ENCODE measurements at regions not wholly inside any gene's neighbourhood (a gene's known extent, or its start where the extent isn't known, plus 50 kb on each side); places are given as distances from the start of the nearest gene placed in this dataset.

GRCh38 chr10:31197886-31198285 is 121.1 kb upstream of the ZEB1 start:
- no peaks in the 10 kb centered on the region for H3K9me3 ChIP-seq (ENCODE audit: control insufficient read depth, insufficient read depth, low read length)
- intact Hi-C loops (cut with micrococcal nuclease): no loop called here

GRCh38 chr10:31204090-31204489 is 114.9 kb upstream of the ZEB1 start:
- WGBS (ENCODE audit: insufficient coverage): 98% methylated on average over 4 of the region's 4 CpGs

More at GRCh38 chr10:31197886-31198285, 121.1 kb upstream of the ZEB1 start:
- Mint-ChIP-seq H3K27me3 (ENCODE audit: low read depth in 2 of 2) (no peaks in the 10 kb centered on the region), H3K27ac (no peak overlapping the region), H3K4me1 (no peaks in the 10 kb centered on the region), H3K9me3 (no peaks in the 10 kb centered on the region), H3K36me3 (no peaks in the 10 kb centered on the region), H3K4me3 (no peak overlapping the region)
- ATAC-seq (no peak), DNase-seq (no peak)
- no peaks in the 10 kb centered on the region for H3K4me1 ChIP-seq (ENCODE audit: control insufficient read depth, insufficient read depth, low read length)
- no peaks in the 10 kb centered on the region for H3K36me3 ChIP-seq (ENCODE audit: control insufficient read depth, insufficient read depth, low read length)
- 91% methylated on average over 5 of the region's 5 CpGs for WGBS (ENCODE audit: insufficient coverage)
- no peaks in the 10 kb centered on the region for H3K27me3 ChIP-seq (ENCODE audit: control insufficient read depth, insufficient read depth, low read length)
- no peak for TF ChIP-seq CTCF (IDR thresholded peaks at IDR 0.05)
- no peak overlapping the region for H3K27ac ChIP-seq (ENCODE audit: low read length)
- H3K4me3 ChIP-seq (ENCODE audit: low read length): no peak overlapping the region

GRCh38 chr10:31207636-31208035 is 111.4 kb upstream of the ZEB1 start:
- intact Hi-C loops (cut with micrococcal nuclease): no loop called here
- 100% methylated on average over 1 of the region's 4 CpGs for WGBS (ENCODE audit: insufficient coverage)
- Histone ChIP-seq H3K4me3 (ENCODE audit: low read length) (no peak overlapping the region), H3K36me3 (ENCODE audit: control insufficient read depth, insufficient read depth, low read length) (no peaks in the 10 kb centered on the region), H3K4me1 (ENCODE audit: control insufficient read depth, insufficient read depth, low read length) (no peaks in the 10 kb centered on the region), H3K9me3 (ENCODE audit: control insufficient read depth, insufficient read depth, low read length) (no peaks in the 10 kb centered on the region), H3K27me3 (ENCODE audit: control insufficient read depth, insufficient read depth, low read length) (no peaks in the 10 kb centered on the region), H3K27ac (ENCODE audit: low read length) (no peak overlapping the region)
- TF ChIP-seq CTCF (IDR thresholded peaks at IDR 0.05): no peak
- Mint-ChIP-seq H3K4me1 (no peaks in the 10 kb centered on the region), H3K27ac (no peak overlapping the region), H3K36me3 (no peaks in the 10 kb centered on the region), H3K9me3 (no peaks in the 10 kb centered on the region), H3K4me3 (no peak overlapping the region), H3K27me3 (ENCODE audit: low read depth in 2 of 2) (no peaks in the 10 kb centered on the region)
- ATAC-seq: no peak
- no peak for DNase-seq

More at GRCh38 chr10:31204090-31204489, 114.9 kb upstream of the ZEB1 start:
- intact Hi-C loops (cut with micrococcal nuclease): no loop called here
- Histone ChIP-seq H3K27me3 (ENCODE audit: control insufficient read depth, insufficient read depth, low read length) (no peaks in the 10 kb centered on the region), H3K27ac (ENCODE audit: low read length) (no peak overlapping the region), H3K36me3 (ENCODE audit: control insufficient read depth, insufficient read depth, low read length) (no peaks in the 10 kb centered on the region), H3K4me3 (ENCODE audit: low read length) (no peak overlapping the region), H3K4me1 (ENCODE audit: control insufficient read depth, insufficient read depth, low read length) (no peaks in the 10 kb centered on the region), H3K9me3 (ENCODE audit: control insufficient read depth, insufficient read depth, low read length) (no peaks in the 10 kb centered on the region)
- Mint-ChIP-seq H3K4me3 (no peak overlapping the region), H3K9me3 (no peaks in the 10 kb centered on the region), H3K27me3 (ENCODE audit: low read depth in 2 of 2) (no peaks in the 10 kb centered on the region), H3K27ac (no peak overlapping the region), H3K36me3 (no peaks in the 10 kb centered on the region), H3K4me1 (no peaks in the 10 kb centered on the region)
- ATAC-seq: no peak
- DNase-seq: no peak
- TF ChIP-seq CTCF (IDR thresholded peaks at IDR 0.05): no peak

GRCh38 chr10:31209478-31209877 is 109.5 kb upstream of the ZEB1 start:
- Mint-ChIP-seq H3K4me1 (no peaks in the 10 kb centered on the region), H3K9me3 (no peaks in the 10 kb centered on the region), H3K27ac (no peak overlapping the region), H3K36me3 (no peaks in the 10 kb centered on the region), H3K4me3 (no peak overlapping the region), H3K27me3 (ENCODE audit: low read depth in 2 of 2) (no peaks in the 10 kb centered on the region)
- whole genome bisulfite sequencing (ENCODE audit: insufficient coverage): 71% methylated on average over 4 of the region's 7 CpGs
- H3K9me3 ChIP-seq (ENCODE audit: control insufficient read depth, insufficient read depth, low read length): no peaks in the 10 kb centered on the region
- no peaks in the 10 kb centered on the region for H3K36me3 ChIP-seq (ENCODE audit: control insufficient read depth, insufficient read depth, low read length)
- no peak overlapping the region for H3K27ac ChIP-seq (ENCODE audit: low read length)
- DNase-seq (no peak), ATAC-seq (no peak)
- H3K4me1 ChIP-seq (ENCODE audit: control insufficient read depth, insufficient read depth, low read length): no peaks in the 10 kb centered on the region
- no peak overlapping the region for H3K4me3 ChIP-seq (ENCODE audit: low read length)
- intact Hi-C loops (cut with micrococcal nuclease): no loop called here
- no peak for TF ChIP-seq CTCF (IDR thresholded peaks at IDR 0.05)
- no peaks in the 10 kb centered on the region for H3K27me3 ChIP-seq (ENCODE audit: control insufficient read depth, insufficient read depth, low read length)
